Suprapubic skin (tissue), 3 donors: ENCODE measurements at regions not wholly inside any gene's neighbourhood (a gene's known extent, or its start where the extent isn't known, plus 50 kb on each side); places are given as distances from the start of the nearest gene placed in this dataset.

Source experiments
- CTCF ChIP-seq, 2 donors: fragments of 200-600 bp in 1 of 2; fragments of 450-650 bp in 1 of 2; sonication (generic) in 1 of 2; IDR thresholded peaks; one replicate each; pipeline ENCODE4 v1.5.1; 2016 to 2019; ENCODE audit warnings: antibody characterized with exemption in 2 of 2, mild to moderate bottlenecking in 1 of 2, moderate library complexity in 1 of 2
- POLR2AphosphoS5 ChIP-seq, 3 donors: sonication (generic); formaldehyde crosslinking; IDR thresholded peaks; one replicate each; pipeline ENCODE4 v1.6.1; 2017; ENCODE audit warnings: antibody characterized with exemption in 3 of 3

DNA sequence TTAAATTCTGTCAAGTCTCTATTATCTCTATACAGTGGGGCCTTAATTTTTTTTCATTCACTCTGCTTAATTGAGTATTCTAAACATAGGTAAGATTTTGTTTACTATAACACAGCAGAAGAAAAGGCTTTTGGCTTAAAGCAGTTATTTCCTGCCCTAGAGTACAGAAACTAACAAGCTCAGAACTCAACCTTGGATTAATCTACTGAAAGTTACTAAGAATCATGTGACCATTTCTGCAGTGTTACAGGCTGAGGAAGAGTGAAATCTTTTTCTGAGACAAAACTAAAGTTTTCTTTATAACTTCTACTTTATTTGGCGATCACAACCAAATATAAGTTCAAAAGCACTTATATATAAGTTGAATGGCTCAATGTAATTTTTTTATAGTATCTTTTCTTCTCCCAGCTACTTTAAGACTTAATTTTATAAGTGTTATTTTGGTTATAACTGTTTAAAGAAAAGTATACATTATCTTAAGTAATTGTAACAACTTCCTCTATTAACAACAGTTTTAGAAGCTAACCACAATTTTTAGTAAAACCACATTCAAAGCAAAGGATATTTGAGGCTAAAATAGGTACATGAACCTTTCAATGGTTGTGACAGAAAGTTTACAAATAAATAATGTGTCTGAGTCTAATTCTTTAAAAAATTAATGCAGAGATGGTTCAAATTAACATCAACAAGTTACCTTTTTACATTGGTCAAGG, 240.6 kb upstream of the NAALADL2 start:
- TF ChIP-seq POLR2AphosphoS5 (IDR thresholded peaks at IDR 0.05) (no peak), CTCF (IDR thresholded peaks at IDR 0.05) (no peak)
